Stimulated activated CD4-positive, alpha-beta T cell treated with anti-CD3 and anti-CD28 coated beads, Interleukin-2, amount 100 ng/mL, for 48 hours (primary cell): ENCODE measurements at regions not wholly inside any gene's neighbourhood (a gene's known extent, or its start where the extent isn't known, plus 50 kb on each side); places are given as distances from the start of the nearest gene placed in this dataset.

Experiments used
- DNase-seq, 2 donors: peaks; one replicate each; pipeline ENCODE4 v3.0.0-alpha.2; 2020

DNA sequence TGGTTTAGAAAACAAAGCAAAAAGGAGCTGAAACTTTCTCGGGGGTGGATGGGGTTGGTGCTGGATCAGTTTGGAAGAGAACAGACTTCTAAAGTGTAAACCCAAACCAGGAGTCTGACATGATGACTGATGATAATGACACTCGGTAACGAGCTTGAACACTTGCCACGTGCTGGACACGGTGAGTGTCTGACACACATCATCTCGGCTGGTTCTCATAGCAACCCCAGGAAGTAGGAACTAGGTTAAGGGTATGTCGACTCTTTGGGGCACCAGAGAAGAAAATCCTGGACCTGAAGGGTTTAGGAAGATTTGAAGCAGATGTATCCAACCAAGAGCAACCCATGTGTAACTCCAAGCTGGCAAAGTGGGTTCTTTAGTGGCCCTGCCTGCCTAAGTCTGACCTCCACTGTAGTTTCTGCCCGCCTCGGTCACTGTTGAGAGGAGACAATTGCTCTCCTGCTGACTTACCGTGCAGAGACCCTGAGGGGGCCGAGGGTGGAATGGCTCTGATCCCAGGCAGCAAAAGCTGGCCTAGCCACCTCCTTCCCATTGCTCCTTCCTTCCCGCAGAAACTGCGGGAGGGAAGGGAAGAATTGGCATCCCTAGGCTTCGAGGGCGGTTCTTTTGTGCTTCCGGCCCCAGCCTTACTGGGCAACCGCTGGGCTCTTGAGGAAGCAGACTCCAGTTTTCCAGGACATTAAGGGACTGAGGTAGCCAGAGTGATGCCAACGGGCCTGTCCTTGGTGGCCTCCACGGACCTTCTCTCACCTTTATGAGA is 156.0 kb downstream of the TOMM20 start:
- DNase-seq = no peak

DNA sequence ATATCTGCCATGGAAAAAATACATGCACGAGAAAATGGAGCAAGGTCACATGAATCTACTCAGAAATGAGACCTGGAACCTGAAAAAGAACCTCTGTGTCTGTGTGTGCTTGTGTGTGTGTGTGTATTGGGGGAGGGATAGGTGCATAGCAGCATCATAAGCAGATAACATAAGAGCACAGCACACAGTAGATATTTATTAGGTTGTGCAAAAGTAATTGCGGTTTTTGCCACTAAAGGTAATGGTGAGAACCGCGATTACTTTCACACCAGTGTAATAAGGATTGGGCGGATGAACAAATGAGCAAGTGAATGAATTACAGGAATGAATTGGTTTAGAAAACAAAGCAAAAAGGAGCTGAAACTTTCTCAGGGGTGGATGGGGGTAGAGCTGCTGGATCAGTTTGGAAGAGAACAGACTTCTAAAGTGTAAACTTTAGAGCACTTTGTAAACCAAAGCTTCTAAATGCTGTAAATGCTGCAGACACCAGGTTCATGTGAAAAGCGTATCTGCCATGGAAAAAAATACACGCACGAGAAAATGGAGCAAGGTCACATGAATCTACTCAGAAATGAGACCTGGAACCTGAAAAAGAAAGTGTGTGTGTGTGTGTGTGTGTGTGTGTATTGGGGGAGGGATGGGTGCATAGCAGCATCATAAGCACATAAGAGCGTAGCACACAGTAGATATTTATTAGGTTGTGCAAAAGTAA is 156.9 kb downstream of the TOMM20 start:
- no peak for DNase-seq

GRCh38 chr1:234970731-234971476 is 157.7 kb downstream of the TOMM20 start:
- DNase-seq = no peak

GRCh38 chr1:234970401-234970730 is 158.3 kb downstream of the TOMM20 start:
- DNase-seq = no peak

DNA sequence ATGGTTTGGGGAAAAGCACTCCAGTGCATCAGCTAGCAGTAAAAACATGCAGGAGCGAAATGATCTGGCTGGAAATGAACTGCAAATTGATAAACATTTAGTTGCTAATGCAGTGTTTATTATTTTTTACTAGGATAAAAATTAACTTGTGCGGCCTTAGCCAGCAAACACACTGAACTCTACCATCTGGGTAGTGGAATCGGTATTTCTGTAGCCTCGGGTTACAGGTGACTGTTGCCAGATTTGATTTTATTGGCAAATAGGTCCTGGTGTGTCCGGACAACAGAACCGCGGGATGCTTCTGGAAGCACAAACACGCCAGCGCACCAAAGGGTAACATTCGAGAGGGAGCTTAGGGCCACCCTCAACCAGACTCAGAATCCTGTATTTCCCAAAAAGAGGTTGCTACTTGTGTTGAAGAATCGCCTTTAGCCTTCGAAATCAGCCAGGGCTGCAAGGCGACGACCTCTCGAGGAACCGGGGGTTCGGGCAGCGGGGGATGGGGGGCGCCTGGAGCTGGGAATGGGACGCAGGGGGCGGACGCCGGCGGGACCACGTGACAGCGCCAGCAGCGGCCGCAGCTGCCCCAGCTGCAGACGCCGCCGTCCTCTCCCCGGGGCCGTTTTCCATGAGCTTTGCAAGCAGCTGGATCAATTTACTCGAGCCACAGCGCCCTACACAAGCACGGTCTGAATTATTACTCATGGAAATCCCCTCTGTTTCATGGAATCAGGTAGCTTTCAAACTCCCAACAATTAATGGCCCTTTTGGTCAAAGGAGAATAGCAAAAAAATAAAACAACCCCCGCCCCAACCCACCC is 158.8 kb downstream of the TOMM20 start:
- no peak for DNase-seq

GRCh38 chr1:234969011-234969441 is 159.6 kb downstream of the TOMM20 start:
- DNase-seq = no peak

- DNase-seq = no peak
Measured at GRCh38 chr1:234968451-234968850, 160.2 kb downstream of the TOMM20 start.

GRCh38 chr1:234967121-234967520 is 161.5 kb downstream of the TOMM20 start:
- DNase-seq = no peak

- DNase-seq = no peak
Measured at GRCh38 chr1:234965111-234965510, 163.5 kb downstream of the TOMM20 start.

GRCh38 chr1:234963904-234964702 is 164.5 kb downstream of the TOMM20 start:
- DNase-seq = no peak

DNA sequence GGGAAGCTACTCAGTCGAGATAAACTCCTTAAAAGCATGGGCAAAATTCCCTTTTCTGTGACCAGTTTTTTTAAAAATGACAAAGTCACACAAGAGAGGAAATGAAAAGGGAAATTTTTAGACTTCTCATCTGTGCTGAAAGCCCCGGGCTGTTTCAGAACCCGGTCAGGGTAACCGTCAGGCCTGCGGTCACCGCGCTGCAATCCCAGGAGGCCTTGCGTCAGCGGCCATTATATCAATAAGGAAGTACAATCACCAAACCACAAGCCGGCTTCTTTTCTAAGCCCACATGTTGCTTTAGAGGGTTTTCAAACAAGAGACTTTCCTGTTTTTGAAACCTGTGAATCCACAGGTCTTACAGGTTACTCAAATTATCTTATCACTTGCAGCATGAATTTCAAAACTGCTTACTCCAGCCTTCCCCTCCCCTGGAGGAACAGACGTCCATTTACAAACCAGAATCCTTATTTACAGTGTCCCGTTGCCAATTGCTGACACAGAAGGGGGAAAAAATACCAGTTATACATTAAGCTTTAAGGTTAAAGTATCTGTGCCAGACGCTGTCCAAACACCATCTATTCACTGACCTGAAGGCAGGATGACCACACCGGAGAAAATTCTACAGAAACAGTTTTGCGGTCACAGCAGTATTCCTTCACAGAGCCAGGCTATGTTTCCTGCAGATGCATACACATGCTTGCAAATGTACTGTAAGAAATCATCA is 165.3 kb downstream of the TOMM20 start:
- DNase-seq = peak; percentile 77 to 78

- DNase-seq = no peak
Measured at GRCh38 chr1:234962340-234962989, 166.2 kb downstream of the TOMM20 start.

DNA sequence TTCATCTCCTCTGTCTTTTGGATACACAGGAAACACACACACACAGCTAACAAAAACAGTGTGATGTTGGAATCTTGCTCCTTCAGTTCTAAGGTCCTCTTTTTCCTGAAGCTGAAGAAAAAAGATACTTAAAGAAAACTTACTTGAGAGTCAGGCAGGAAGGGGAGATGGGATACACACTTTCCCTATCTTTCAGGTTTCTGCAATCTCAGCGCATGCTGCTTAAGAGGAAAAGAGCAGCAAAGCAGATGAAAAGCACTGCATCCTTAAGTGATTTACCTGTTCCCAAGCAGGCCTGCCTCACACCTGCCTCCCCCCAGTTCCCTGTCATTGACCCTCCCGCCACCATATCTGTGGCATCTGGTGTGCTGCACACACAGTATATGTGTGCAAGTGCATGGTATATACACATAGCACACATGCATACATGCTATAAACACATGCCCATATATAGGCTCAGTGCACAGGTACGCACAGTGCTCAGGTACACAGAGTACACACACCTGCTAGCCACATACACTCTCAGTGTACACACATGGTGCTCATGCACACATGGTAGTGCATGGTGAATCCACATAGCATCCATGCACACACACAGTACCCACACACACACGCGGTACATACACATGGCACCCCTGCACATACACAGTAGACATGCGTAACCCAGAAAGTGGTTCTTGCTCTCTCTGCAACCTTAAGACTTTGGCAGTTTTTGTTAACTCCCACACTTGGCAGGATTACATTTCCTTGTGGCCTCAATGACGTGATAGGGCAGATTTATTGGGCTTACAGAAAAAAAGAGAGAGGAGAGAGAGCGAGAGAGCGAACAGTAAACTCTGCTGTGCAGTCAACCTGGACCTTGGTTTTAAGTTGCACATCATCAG is 166.9 kb downstream of the TOMM20 start:
- no peak for DNase-seq

DNA sequence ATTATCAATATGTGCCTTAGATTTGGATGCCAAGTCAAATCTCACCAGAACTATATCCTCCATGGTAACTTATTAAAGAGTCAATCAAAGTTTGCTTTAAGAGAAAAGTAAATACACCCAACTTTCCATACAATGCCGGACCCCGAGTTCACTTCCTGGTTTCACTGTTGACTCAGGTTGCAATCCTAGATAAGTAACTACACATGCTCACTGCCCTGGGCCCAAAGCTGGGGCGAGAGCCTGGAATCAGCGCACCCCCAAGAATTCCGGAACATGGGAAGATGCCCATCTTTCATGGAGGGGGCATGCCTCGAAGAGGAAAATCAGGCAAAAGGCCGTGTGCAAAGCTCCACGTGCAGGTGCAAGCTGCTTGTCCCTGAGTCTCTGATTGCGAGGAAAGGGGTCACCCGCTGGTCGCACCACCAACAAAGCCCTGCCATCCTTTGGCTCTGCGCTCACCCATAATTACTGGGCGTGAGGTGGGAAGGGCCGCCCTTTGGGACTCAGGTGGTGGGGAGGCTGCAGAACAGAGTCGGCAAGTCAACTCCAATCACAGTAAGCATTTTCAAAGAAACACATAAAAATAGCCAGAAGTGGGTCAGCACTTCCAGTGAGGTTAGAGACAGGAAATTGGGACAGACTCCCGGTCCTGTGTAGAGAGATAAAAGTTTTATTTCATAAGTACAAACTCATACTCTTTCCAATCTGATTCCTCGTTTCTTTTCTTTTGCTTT is 167.7 kb downstream of the TOMM20 start:
- no peak for DNase-seq

DNA sequence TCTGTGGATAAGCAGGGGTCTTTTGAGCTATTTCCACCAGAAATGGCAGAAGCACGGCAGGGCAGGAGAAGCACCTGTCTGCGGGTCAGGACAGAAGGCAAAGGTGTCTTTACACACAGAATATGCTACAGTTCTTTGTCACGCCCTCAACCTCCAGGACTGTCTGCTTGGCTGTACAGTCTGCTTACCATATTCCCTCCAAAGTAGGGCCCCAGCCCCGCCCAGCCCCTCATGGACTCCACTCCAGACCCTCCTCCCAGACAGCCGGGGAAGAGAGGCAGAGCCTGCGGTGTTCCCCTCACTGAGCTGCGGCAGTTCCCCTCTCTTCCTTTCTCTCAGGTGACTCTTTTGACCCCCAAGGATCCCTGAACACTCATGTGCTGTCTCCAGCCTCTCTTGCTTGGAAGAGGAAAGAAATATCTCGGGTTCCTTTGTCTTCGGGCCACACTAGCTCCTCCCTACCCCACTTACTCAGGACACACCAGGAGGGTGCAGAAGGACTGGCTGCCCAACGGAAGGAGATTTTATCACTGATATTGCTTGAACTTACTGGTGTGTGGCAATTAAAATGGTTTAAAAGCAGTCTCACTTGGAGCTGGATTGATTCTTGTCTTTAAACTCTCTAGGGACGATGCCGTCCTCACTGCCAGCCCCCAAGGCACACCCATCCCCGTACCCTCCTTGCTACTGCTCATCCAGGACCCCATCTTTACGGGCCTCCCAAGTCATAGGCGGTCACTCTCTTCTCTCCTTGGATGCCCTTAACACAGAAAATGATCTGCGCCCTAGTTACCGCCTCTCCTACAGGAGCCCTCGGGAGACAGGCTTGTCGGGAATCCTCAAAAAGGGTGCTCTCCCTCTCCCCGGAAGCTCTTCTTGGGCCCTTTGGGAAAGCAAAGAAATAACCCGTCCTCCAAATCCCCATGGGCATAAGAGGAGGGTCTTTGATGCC is 169.7 kb downstream of the TOMM20 start:
- no peak for DNase-seq

- no peak for DNase-seq
Measured at GRCh38 chr1:234958066-234958705, 170.5 kb downstream of the TOMM20 start.
